Esophagus squamous epithelium (tissue), 5 donors: ENCODE measurements at regions not wholly inside any gene's neighbourhood (a gene's known extent, or its start where the extent isn't known, plus 50 kb on each side); places are given as distances from the start of the nearest gene placed in this dataset.

Experiments
- DNase-seq: peaks from one replicate; lab custom pipeline; 2025; lab: John Stamatoyannopoulos, UW
- H3K27ac ChIP-seq, 4 donors: fragments of 200-600 bp; sonication (generic); one replicate each; pipeline ENCODE4 v1.5.1; 2016 to 2019; ENCODE audit warnings: mild to moderate bottlenecking in 1 of 4
- H3K27me3 ChIP-seq, 4 donors: fragments of 200-600 bp; sonication (generic); 1 replicate in 3 of 4; 2 replicates in 1 of 4; pipeline versions ENCODE4 v1.5.1 to v1.6.0; 2017 to 2021; ENCODE audit warnings: antibody characterized with exemption in 1 of 4
- H3K36me3 ChIP-seq, 3 donors: fragments of 200-600 bp; sonication (generic); one replicate each; pipeline ENCODE4 v1.5.1; 2016 to 2019
- H3K4me1 ChIP-seq, 3 donors: fragments of 200-600 bp; sonication (generic); one replicate each; pipeline ENCODE4 v1.5.1; 2017 to 2019
- H3K4me3 ChIP-seq, 4 donors: fragments of 200-600 bp; sonication (generic); 1 replicate in 3 of 4; 2 replicates in 1 of 4; pipeline ENCODE4 v1.5.1; 2016 to 2019; ENCODE audit warnings: mild to moderate bottlenecking in 2 of 4, moderate library complexity in 1 of 4
- H3K9me3 ChIP-seq, 3 donors: fragments of 200-600 bp; sonication (generic); one replicate each; pipeline ENCODE4 v1.5.1; 2016 to 2019
- POLR2A ChIP-seq, 4 donors: fragments of 450-650 bp; IDR thresholded peaks; one replicate each; pipeline ENCODE4 v1.6.1; 2017; ENCODE audit warnings: antibody characterized with exemption in 4 of 4, mild to moderate bottlenecking in 4 of 4, moderate library complexity in 3 of 4
- WGBS, 2 donors: methylation state at CpG; one replicate each; pipeline ENCODE4 v1.1.5; 2018; 5-methylcytosine and 5-hydroxymethylcytosine counted together
- intact Hi-C: fragments of 100-400 bp; cut with DNase I; formaldehyde crosslinking; loops from one replicate; pipeline ENCODE4 v1.15.0; 2022
- TF ChIP-seq, protein P1 (sequence below), 6 experiments: fragments of 450-650 bp in 4 of 6; fragments of 200-600 bp in 2 of 6; sonication (generic) in 2 of 6; IDR thresholded peaks; one replicate each; pipeline ENCODE4 v1.5.1; 2016 to 2019; ENCODE audit warnings: antibody characterized with exemption in 6 of 6, mild to moderate bottlenecking in 4 of 6, moderate library complexity in 4 of 6
- donor health status: DM: yes; HTN: yes; CAD: no.

DNA sequence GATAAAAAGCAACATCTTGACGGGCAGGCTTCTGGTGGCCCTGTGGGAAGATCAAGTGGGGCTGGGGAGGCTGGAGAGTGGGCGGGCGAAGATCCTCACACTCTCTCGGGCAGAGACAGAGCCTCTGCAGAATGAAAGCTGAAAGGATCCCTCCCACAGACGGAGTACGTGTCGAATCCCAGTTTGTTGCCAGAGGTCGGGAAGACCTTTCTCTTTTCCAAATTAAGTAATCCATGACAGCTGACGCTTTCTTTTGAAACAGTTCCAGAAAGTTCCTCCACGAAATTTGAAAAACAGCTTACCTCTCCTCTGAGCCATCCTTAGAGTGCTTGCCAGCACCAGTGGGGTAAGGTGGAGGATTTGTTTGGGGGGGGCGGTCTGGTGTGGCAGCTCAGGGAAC, 155.6 kb upstream of the SMLR1 start:
- Histone ChIP-seq H3K27me3 (no peaks in the 10 kb centered on the region), H3K4me1 (no peaks in the 10 kb centered on the region), H3K4me3 (no peak overlapping the region), H3K27ac (no peak overlapping the region), H3K36me3 (no peaks in the 10 kb centered on the region), H3K9me3 (no peaks in the 10 kb centered on the region)
- WGBS, 2 donors: 60 to 78% methylated on average over 11 of the region's 11 CpGs
- DNase-seq: no peak
- TF ChIP-seq POLR2A (IDR thresholded peaks at IDR 0.05): no peak
- TF ChIP-seq, protein P1, sequence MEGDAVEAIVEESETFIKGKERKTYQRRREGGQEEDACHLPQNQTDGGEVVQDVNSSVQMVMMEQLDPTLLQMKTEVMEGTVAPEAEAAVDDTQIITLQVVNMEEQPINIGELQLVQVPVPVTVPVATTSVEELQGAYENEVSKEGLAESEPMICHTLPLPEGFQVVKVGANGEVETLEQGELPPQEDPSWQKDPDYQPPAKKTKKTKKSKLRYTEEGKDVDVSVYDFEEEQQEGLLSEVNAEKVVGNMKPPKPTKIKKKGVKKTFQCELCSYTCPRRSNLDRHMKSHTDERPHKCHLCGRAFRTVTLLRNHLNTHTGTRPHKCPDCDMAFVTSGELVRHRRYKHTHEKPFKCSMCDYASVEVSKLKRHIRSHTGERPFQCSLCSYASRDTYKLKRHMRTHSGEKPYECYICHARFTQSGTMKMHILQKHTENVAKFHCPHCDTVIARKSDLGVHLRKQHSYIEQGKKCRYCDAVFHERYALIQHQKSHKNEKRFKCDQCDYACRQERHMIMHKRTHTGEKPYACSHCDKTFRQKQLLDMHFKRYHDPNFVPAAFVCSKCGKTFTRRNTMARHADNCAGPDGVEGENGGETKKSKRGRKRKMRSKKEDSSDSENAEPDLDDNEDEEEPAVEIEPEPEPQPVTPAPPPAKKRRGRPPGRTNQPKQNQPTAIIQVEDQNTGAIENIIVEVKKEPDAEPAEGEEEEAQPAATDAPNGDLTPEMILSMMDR (IDR thresholded peaks at IDR 0.05): no peak
- intact Hi-C loops: no loop called here

DNA sequence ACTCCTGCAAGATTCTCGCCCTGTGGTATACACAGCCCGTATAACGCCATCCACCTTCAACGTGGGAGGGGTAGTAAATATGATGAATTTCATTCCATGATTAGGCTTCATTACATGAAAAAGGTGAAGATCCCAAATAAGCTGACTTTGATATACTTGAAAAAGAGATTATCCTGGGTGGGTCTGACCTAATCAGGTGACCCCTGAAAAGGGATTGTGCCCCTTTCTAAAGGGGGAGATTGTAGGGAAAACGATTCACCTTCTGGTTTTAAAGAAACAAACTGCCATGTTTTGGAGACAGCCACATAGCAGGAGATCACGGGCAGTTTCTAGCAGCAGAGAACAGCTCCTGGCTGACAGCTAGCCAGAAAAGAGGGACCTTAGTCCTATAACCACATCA, 155.1 kb upstream of the SMLR1 start:
- no peak for DNase-seq
- Histone ChIP-seq H3K9me3 (no peaks in the 10 kb centered on the region), H3K36me3 (no peaks in the 10 kb centered on the region), H3K4me1 (no peaks in the 10 kb centered on the region), H3K27me3 (no peaks in the 10 kb centered on the region), H3K4me3 (no peak overlapping the region), H3K27ac (no peak overlapping the region)
- WGBS, 2 donors: 90 to 92% methylated on average over 5 to 6 of the region's 6 CpGs
- intact Hi-C loops: no loop called here
- no peak for TF ChIP-seq POLR2A (IDR thresholded peaks at IDR 0.05)
- TF ChIP-seq, protein P1 (IDR thresholded peaks at IDR 0.05): no peak

DNA sequence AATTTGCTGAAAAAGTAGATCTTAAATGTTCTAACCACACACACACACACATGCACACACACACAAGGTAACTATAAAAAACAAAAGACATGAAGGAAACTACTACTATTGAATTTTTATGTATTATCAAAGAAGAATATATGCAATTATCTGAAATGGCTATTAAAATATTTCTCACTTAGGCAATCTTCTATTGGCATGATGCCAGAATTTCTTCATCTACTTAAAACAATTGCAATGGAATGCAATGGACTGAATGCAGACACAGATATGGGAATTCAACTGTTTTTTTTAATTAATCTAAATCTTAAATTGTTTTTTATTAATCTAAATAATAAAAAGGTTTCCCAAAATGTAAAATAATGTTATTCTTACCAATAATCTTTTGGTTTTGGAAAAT, 152.6 kb upstream of the SMLR1 start:
- TF ChIP-seq, protein P1 (IDR thresholded peaks at IDR 0.05): no peak

DNA sequence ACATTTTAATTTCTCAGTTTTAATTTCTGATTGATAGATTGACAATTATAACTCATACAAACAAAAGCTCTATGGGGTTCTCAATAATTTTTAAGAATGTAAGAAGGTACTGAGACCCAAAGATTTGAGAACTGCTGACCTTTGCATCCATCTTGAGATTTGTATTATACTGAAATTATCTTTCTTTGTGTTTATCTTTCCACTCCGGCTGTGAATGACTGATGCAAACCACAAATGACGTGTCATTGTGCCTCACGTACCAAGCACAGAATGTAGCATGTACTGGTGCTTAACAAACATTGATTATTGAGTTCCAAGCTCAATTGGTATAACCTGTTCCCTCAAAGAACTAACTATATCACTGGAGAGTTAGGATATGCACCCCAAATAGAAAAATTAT, 152.1 kb upstream of the SMLR1 start:
- no peak for TF ChIP-seq POLR2A (IDR thresholded peaks at IDR 0.05)
- TF ChIP-seq, protein P1 (IDR thresholded peaks at IDR 0.05): no peak
- DNase-seq: no peak
- Histone ChIP-seq H3K9me3 (peaks cover 0 to 4% (median 0%) of the 10 kb centered on the region in 3 donors), H3K27me3 (no peaks in the 10 kb centered on the region), H3K4me1 (peaks cover 0 to 8% (median 4%) of the 10 kb centered on the region in 3 donors), H3K27ac (no peak overlapping the region), H3K4me3 (no peak overlapping the region), H3K36me3 (no peaks in the 10 kb centered on the region)
- 78 to 80% methylated on average over 3 of the region's 3 CpGs for WGBS, 2 donors
- intact Hi-C loops: no loop called here

More for the DNA sequence above, 152.6 kb upstream of the SMLR1 start:
- no peak overlapping the region for H3K4me3 ChIP-seq
- no peak overlapping the region for H3K27ac ChIP-seq
- peaks cover 0 to 4% (median 4%) of the 10 kb centered on the region in 3 donors for H3K4me1 ChIP-seq
- H3K36me3 ChIP-seq: no peaks in the 10 kb centered on the region
- peaks cover 0 to 4% (median 0%) of the 10 kb centered on the region in 3 donors for H3K9me3 ChIP-seq
- intact Hi-C loops: no loop called here
- no peaks in the 10 kb centered on the region for H3K27me3 ChIP-seq
- no peak for DNase-seq

DNA sequence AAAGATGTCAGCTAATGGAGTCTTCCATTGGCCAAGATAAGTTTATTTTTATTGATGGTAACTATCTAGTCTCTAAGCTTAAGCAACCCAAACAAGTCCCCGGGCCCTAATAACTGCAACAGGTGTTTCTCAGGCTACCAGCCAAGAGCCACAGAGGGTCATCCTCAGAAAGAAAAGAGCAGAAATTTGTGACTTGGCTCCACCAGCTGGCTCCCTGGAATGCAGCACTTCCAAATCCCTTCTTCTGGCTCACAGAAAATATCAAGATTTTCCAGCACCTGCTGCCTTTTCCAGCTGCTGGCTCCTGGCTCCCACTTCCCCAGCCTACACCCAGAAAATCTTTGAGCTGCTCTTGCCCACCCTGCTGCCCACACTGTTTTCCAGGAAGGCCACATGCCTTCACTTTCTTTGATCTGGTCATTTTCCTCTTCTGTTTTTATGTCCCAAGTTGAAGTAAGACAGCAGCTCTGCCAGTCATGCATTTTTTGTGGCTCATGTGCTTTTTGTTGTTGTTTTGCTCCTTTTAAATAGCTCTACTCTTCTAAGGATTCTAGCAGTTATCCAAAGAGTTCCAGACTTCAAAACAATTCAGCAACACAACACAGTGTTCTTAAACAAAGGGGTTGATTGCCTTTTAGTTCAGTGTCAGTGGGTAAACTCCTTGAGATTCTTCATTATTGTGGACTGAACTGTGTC, 151.0 kb upstream of the SMLR1 start:
- TF ChIP-seq POLR2A (IDR thresholded peaks at IDR 0.05): no peak
- TF ChIP-seq, protein P1 (IDR thresholded peaks at IDR 0.05): no peak
- H3K27ac ChIP-seq: no peak overlapping the region
- H3K36me3 ChIP-seq: no peaks in the 10 kb centered on the region
- intact Hi-C loops: no loop called here
- peaks cover 0 to 20% (median 4%) of the 10 kb centered on the region in 3 donors for H3K4me1 ChIP-seq
- peaks cover 0 to 4% (median 0%) of the 10 kb centered on the region in 3 donors for H3K9me3 ChIP-seq
- H3K4me3 ChIP-seq: no peak overlapping the region
- WGBS, 2 donors: 33 to 50% methylated on average over 1 of the region's 1 CpG
- H3K27me3 ChIP-seq: no peaks in the 10 kb centered on the region
- DNase-seq: no peak
